Right lobe of liver (tissue), 6 donors: ENCODE measurements at regions not wholly inside any gene's neighbourhood (a gene's known extent, or its start where the extent isn't known, plus 50 kb on each side); places are given as distances from the start of the nearest gene placed in this dataset.
A peak's percentile ranks its signal among the peaks of the same experiment; 100 is the strongest.

Experiments
- ATAC-seq, 4 donors: fragments of 200-7000 bp; cut with Tn5 transposase; one replicate each; pipeline ENCODE4 v1.9.1; 2020; ENCODE audit warnings: mild to moderate bottlenecking in 4 of 4, moderate library complexity in 4 of 4
- DNase-seq, 3 donors: peaks; one replicate each; pipeline ENCODE4 v3.0.0-alpha.2; 2020
- H3K27ac ChIP-seq, 3 donors: fragments of 200-600 bp; one replicate each; pipeline ENCODE4 v1.8.0; 2022
- H3K27me3 ChIP-seq, 2 donors: fragments of 200-600 bp; one replicate each; pipeline ENCODE4 v1.8.0; 2022
- H3K36me3 ChIP-seq, 4 donors: fragments of 200-600 bp; sonication (generic) in 1 of 4; one replicate each; pipeline versions ENCODE4 v1.5.1 to v1.8.0; 2017 to 2022; ENCODE audit warnings: control low read depth in 1 of 4
- H3K4me1 ChIP-seq, 4 donors: fragments of 200-600 bp; sonication (generic) in 1 of 4; one replicate each; pipeline versions ENCODE4 v1.5.1 to v1.8.0; 2017 to 2022; ENCODE audit warnings: control low read depth in 1 of 4
- H3K4me3 ChIP-seq, 3 donors: fragments of 200-600 bp; one replicate each; pipeline ENCODE4 v1.8.0; 2022
- H3K9me3 ChIP-seq, 4 donors: fragments of 200-600 bp; sonication (generic) in 1 of 4; one replicate each; pipeline versions ENCODE4 v1.5.1 to v1.8.0; 2017 to 2022; ENCODE audit warnings: control low read depth in 1 of 4
- POLR2A ChIP-seq: fragments of 450-650 bp; IDR thresholded peaks from one replicate; pipeline ENCODE4 v1.6.1; 2017; ENCODE audit warnings: antibody characterized with exemption, mild to moderate bottlenecking
- WGBS: methylation state at CpG from one replicate; pipeline ENCODE4 v1.1.6; 2018; ENCODE audit warnings: low coverage, low lambda C conversion rate; ENCODE audit not compliant: insufficient coverage; ENCODE audit errors: missing lambda C conversion rate; 5-methylcytosine and 5-hydroxymethylcytosine counted together
- intact Hi-C, 2 donors: fragments of 100-400 bp; cut with DNase I; formaldehyde crosslinking; loops; one replicate each; pipeline versions ENCODE4 v1.11.2 to v1.14.1; 2022
- TF ChIP-seq, protein P1 (sequence below), 4 donors: fragments of 200-600 bp in 3 of 4; fragments of 450-650 bp in 1 of 4; IDR thresholded peaks; one replicate each; pipeline versions ENCODE4 v1.5.1 to v1.8.0; 2016 to 2022; ENCODE audit warnings: antibody characterized with exemption in 4 of 4, mild to moderate bottlenecking in 2 of 4
- donor health status: DM: no; HTN: yes; CAD: no.
- donor health status: DM: no; HTN: no; CAD: no.
- donor health status: DM: no; HTN: no; CAD: no.
- donor health status: DM: no; HTN: yes; CAD: no.
- donor health status: DM: no; HTN: yes; CAD: no.

DNA sequence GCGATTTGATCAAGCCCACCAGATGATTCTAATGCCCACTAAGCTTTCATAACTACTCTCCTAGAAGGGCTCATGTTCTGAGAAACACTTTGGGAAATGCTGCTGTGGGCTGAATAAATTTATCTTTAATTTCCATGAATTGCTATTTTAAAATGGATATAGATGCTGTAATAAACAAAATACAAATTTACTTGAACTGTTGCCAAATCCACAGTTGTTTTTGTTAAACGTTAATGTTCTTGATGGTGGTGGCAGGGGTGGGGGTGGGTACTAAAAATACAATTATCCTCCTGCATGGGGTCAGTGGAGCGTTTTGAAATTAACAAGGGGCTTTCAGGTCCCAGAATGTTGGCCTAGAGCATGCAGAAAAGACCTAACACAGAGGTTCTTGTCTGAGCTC, 244.7 kb upstream of the POU3F1 start:
- ATAC-seq, result no peak
- Histone ChIP-seq H3K27me3 (no peaks in the 10 kb centered on the region), H3K4me3 (no peak overlapping the region), H3K27ac (no peak overlapping the region), H3K4me1 (peaks cover 0 to 10% (median 3%) of the 10 kb centered on the region in 4 donors), H3K36me3 (no peaks in the 10 kb centered on the region), H3K9me3 (no peaks in the 10 kb centered on the region)
- no peak for DNase-seq
- TF ChIP-seq, protein P1, sequence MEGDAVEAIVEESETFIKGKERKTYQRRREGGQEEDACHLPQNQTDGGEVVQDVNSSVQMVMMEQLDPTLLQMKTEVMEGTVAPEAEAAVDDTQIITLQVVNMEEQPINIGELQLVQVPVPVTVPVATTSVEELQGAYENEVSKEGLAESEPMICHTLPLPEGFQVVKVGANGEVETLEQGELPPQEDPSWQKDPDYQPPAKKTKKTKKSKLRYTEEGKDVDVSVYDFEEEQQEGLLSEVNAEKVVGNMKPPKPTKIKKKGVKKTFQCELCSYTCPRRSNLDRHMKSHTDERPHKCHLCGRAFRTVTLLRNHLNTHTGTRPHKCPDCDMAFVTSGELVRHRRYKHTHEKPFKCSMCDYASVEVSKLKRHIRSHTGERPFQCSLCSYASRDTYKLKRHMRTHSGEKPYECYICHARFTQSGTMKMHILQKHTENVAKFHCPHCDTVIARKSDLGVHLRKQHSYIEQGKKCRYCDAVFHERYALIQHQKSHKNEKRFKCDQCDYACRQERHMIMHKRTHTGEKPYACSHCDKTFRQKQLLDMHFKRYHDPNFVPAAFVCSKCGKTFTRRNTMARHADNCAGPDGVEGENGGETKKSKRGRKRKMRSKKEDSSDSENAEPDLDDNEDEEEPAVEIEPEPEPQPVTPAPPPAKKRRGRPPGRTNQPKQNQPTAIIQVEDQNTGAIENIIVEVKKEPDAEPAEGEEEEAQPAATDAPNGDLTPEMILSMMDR (IDR thresholded peaks at IDR 0.05), result no peak
- no peak for TF ChIP-seq POLR2A
- intact Hi-C loops, result no loop called here
- WGBS, result 28% methylated on average over 3 of the region's 3 CpGs

DNA sequence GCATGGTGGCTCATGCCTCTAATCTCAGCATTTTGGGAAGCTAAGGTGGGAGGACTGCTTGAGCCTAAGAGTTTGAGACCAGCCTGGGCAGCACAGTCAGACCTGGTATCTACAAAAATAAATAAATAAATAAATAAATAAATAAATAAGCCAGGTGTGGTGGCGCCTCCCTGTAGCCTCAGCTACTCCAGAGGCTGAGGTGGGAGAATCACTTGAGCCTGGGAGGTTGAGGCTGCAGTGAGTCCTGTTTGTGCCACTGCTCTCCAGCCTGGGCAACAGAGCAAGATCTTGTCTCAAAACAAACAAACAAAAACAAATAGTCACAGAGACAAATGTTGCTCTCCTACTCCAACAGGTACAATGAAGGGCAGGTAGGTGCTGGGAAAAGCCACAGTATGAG, 242.4 kb upstream of the POU3F1 start:
- H3K36me3 ChIP-seq, result no peaks in the 10 kb centered on the region
- no peak overlapping the region for H3K27ac ChIP-seq
- ATAC-seq, result no peak
- no peaks in the 10 kb centered on the region for H3K9me3 ChIP-seq
- H3K4me3 ChIP-seq, result no peak overlapping the region
- DNase-seq, result no peak
- H3K27me3 ChIP-seq, result no peaks in the 10 kb centered on the region
- H3K4me1 ChIP-seq, result peaks cover 0 to 16% (median 3%) of the 10 kb centered on the region in 4 donors
- 100% methylated on average over 1 of the region's 1 CpG for WGBS
- intact Hi-C loops, result no loop called here
- TF ChIP-seq, protein P1 (IDR thresholded peaks at IDR 0.05), result no peak
- TF ChIP-seq POLR2A, result no peak

DNA sequence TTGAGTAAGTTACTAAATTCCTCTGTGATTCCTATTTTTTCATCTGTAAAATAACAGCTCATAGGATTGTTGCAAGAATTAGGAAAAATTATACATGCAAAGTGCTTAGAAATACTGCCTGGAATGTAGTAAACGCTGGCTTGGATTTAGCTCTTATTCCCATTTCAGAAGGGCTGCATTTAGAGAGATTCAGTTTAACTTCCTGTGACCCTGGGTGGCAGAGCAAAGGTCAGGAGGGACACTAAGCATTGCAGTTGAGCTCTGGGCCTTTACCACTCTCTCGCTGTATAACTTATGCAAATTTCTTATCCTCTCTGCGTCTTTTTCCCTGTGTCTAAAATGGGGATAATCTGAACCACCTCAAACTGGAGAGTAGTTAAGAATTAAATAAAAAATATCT, 241.0 kb upstream of the POU3F1 start:
- Histone ChIP-seq H3K9me3 (no peaks in the 10 kb centered on the region), H3K4me3 (no peak overlapping the region), H3K27ac (no peak overlapping the region), H3K4me1 (peaks cover 0 to 16% (median 3%) of the 10 kb centered on the region in 4 donors), H3K36me3 (no peaks in the 10 kb centered on the region), H3K27me3 (no peaks in the 10 kb centered on the region)
- intact Hi-C loops, result no loop called here
- DNase-seq (no peak), ATAC-seq (peak; percentile 50 to 77 (median 66))
- 31% methylated on average over 3 of the region's 3 CpGs for WGBS
- TF ChIP-seq, protein P1 (IDR thresholded peaks at IDR 0.05), result no peak
- no peak for TF ChIP-seq POLR2A

DNA sequence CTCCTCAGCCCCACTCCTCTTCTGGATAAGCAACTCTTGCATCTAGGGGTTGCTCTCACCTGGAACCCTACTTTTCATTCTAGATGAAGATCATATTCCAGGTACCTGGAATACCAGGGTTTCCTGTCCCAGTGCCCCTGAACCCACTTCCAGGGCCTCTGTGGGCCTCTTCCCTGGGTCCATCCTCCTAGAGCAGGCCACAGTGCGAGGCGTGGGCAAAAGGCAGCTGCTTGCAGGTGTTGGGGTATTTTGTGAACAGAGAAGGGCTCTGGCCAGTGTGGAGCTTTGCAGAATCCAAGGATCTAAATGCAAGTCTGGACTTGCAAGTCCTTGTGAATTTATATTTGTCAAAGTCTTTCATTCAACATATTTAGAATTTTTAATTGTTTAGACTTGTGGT, 240.4 kb upstream of the POU3F1 start:
- H3K36me3 ChIP-seq, result no peaks in the 10 kb centered on the region
- intact Hi-C loops, result no loop called here
- TF ChIP-seq POLR2A, result no peak
- H3K27ac ChIP-seq, result no peak overlapping the region
- H3K9me3 ChIP-seq, result no peaks in the 10 kb centered on the region
- no peak overlapping the region for H3K4me3 ChIP-seq
- ATAC-seq (no peak), DNase-seq (no peak)
- peaks cover 0 to 16% (median 3%) of the 10 kb centered on the region in 4 donors for H3K4me1 ChIP-seq
- WGBS, result no CpG with 5 or more reads among the region's 2 CpGs
- no peaks in the 10 kb centered on the region for H3K27me3 ChIP-seq

DNA sequence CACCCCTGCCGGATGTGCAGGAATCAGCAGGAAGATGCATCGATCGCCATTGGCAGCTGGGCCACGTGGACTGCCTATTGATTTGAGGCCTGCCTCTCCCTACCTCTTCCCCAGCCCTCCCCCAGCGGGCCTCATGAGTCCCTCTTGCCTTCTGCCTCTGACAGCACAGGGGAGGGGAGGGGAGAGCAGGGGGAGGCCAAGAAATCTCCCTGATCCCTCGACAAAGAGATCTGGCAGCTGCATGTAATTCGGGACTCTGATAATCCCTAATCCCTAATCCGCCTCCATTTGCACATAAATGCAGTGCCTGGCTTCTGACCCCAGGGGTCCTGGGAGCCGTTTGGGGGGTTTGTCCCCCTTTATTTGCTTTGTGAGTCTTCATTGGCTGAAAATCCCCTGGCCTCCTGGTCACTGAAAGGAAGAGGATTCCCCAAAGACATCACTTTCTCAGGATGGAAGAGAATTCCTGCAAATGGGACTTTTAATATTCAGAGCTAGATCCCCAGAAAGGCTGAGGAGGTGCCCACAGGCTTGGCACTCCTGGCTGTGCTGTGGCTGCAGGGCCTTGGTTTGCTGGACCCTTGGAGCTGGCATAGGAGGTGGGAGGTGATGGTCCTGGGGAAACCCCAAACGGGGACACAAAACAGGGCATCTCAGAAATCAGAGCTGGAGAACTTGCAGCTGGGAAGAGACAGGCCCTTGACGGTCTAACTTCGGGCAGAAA, 239.4 kb upstream of the POU3F1 start:
- 50% methylated on average over 7 of the region's 12 CpGs for WGBS
- no peak for TF ChIP-seq POLR2A
- TF ChIP-seq, protein P1 (IDR thresholded peaks at IDR 0.05), result no peak
- Histone ChIP-seq H3K27me3 (no peaks in the 10 kb centered on the region), H3K4me1 (peaks cover 0 to 16% (median 3%) of the 10 kb centered on the region in 4 donors), H3K9me3 (no peaks in the 10 kb centered on the region), H3K27ac (no peak overlapping the region), H3K36me3 (no peaks in the 10 kb centered on the region), H3K4me3 (no peak overlapping the region)
- no peak for ATAC-seq
- DNase-seq, result no peak
- intact Hi-C loops, result no loop called here
